COLO829 (cell line): ENCODE measurements at regions not wholly inside any gene's neighbourhood (a gene's known extent, or its start where the extent isn't known, plus 50 kb on each side); places are given as distances from the start of the nearest gene placed in this dataset.

ENCODE experiments used
- DNase-seq: peaks from one replicate; pipeline ENCODE4 v3.0.0; 2012; ENCODE audit warnings: low spot score

DNA sequence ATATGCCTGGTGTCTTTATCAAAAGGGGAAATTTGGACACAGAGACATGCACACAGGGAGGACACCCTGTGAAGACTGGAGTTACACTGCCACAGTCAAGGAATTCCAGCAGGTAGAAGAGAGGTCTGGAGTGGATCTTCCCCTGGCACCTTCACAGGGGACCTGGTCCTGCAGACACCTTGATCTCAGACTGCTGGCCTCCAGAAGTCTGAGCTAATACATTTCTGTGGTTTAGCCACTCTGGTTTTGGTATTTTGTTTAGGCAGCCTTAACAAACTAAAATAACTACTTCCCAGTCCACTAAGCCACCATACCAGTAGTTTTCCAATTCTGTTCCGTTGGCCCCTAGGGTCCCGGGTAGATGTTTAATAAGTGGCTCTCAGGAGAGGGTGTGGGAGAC lies 164.7 kb downstream of the SETD4 start:
- no peak for DNase-seq

DNA sequence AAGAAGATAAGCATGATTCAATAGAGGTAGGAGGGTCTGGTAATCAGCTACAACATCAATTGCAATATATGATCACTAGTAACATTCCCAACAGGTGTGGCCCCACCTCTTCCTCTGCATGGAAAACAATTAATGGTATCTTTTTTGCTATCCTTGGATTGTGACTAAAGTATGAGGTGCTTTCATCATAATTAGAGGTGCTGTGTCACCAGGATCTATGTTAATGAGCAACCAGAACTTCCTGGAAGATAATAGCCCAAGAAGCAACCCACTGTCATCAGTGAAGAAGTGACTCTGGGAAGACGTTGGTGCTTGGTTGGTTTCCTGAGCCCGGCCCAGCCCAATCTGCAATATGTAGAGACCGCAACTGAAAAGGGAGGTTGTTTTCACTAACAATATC lies 167.2 kb downstream of the SETD4 start:
- no peak for DNase-seq

DNA sequence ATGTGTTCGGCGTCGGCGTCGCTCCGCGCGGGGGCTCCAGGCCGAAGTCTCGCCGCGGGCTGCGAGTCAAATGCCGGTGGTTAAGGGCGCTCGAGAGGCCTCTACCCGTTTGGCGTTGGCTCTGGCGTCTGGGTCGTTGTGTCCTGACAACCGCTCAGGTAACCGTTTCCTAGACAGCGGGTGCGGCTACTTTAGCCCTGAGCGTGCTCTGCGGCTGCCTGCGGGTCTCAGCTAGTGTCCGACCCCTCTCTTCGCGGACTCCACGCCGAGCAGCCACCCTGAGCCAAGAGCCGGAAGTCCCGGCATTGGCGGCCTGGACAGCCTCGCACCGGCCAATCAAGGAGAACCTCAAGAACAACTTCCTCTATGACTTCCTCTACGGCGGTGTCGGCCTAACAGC lies 173.4 kb downstream of the SETD4 start:
- no peak for DNase-seq

DNA sequence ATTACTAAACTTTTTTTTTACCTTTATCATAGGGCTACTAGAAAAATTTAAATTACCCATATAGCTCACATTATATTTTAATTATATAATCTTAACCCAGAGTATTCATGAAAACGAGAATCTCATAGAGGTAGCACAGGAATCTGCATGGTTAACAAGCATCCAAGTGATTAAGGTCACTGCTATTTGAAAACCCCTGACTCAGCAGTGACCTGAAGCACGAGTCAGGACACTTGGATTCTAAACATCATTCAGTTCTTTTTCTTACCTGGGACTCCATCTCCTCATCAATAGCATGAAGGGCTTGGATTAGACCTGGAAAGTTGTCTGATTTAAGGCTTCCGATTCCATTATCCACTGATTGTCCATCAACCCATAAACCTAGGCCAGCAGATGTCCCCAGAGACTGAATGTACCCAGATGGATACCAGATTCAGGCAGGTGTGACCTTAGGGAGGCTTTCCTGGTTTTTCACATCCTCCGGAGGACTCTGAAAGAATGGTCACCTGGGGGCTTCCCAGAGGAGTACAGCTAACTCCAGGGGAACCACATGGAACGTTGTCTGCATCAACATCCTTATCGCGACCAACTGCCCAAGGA lies 174.3 kb downstream of the SETD4 start:
- DNase-seq = no peak

DNA sequence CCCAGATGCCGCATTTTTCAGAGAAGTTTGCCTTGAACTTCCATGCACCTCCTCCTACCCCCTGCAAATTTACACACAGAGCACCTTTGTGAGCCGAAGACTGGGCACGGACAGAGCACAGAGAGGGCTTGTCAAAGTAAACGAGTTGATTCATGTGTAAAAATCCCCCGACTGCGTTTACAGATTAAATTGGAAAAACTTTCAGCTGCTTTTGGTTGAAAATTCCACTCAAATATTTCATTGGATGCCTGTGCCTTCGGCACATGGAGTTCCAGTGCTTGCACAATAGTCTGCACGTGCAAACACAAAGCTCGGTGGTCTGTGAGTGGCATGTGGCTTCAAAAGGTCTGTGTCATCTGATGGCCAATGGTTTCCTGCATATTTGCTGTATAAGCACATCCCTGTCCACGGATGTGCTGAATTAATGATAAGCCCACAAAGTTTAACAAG lies 177.5 kb downstream of the SETD4 start:
- peak; percentile 53 for DNase-seq

DNA sequence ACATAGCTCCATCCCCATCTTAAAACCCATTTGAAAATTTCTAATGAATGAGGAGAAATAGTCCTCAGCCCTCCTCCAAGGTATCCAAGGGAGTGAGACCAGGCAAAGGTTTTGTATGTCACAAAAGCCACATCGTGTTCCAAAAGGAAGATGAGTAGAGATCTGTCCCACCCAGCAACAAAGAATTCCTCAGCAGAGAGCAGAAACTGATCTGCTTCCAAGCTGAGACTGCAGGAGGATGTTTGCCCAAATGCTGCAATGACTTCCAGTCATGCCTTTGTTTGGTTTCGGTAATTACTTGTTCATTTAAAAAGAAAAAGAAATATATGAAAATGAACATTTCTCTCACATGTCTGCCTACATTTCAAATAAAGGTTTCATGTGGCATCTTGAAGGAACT lies 186.9 kb downstream of the SETD4 start:
- DNase-seq = no peak

DNA sequence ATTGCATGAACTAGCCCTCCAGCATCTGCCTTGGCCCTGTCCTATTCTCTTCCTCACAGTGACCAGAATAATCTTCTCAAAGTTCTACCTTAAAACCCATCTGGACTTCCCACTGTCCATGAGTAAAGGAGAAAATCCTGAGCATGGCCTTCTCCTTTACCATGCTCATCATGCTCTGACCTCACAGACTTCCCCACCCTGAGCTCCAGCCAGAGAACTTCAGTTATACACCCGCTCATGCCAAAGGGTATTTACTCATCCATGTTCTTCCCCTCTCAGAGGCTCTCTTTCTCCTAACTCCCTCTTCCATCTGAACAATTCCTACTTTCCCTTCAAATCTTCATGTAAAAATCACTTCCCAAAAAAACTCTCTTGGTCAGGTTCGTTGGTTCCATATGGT lies 188.4 kb downstream of the SETD4 start:
- no peak for DNase-seq

DNA sequence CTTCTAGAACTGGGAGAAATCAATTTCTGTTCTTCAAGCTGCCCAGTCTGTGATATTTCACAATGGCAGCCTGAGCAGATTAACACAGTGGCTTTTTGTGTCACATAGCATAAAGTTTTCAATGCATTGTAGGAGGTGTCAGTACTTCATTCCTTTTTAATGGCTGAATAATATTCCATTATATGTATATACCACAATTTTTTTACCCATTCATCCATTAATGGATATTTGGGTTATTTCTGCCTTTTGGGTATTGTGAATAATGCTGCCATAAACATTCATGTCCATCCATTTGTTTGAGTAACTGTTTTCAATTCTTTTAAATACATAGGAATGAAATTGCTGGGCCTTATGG lies 191.5 kb downstream of the SETD4 start:
- no peak for DNase-seq

DNA sequence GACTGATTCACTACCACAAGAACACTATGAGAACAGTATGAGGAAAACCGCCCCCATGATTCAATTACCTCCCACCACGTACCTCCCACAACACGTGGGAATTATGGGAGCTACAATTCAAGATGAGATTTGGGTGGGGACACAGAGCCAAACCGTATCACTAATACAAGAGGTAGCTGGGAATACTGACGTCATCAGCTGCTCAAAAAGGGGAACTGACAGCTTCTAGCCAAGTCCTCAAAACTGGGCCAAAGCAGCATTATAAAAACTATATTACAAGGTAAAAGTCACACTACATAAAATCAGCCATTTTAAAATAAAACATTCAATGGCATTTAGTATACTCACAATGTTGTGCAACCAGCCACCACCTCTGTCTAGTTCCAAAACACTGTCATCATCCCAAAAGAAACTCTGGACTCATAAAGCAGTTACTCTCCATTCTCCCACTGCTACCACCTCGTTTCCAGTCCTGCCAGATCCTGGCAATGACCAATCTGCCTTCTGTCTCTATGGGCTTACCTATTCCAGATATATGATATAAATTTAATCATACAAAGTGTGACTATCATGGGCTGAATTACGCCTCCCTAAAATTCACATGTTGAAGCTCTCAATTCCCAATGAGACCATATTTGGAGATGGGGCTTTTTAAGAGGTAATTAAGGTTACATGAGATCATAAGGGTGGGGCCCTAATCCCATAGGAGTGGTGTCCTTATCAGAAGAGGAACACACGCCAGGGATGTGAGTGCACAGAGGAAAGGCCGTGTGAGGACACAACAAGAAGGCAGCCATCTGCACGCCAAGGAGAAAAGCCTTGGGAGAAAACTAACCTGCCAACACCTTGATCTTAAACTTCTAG lies 192.1 kb downstream of the SETD4 start:
- no peak for DNase-seq

DNA sequence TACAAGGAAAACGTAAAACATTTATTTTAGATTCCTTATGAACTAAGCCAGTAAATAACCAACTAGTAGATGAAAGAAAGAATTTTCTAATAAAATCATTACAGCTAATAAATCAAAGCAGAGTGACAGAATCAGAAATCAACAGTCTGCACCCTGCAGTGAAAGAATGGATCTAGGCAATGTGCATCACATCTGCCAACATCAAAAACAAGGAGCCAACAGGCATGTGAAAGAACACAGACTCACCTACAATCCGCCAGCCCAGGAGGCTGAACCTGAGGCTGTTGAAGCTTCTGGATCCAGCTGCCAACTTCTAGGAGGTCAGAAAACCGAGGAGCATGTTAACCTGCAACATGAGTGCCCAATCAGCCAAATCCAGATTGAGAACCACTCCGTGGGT lies 196.3 kb downstream of the SETD4 start:
- no peak for DNase-seq

DNA sequence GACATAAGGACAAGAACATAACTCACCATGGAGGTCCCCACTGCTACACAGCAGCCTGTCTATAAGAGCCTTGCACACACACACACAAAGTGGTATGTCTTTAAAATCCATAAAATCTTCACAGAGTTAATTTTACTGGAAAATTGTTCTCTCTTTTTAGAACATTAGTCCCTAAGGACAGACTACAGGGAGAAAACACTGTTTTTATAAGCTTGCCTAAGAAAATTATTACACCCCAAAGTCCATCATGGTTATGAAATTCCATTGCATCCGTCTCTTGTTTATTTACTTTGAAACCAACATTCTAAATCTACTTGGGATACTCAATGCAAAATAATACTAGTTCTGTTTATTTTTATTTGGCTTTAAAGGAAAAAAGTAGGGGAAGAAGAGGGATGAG lies 197.4 kb downstream of the SETD4 start:
- no peak for DNase-seq

DNA sequence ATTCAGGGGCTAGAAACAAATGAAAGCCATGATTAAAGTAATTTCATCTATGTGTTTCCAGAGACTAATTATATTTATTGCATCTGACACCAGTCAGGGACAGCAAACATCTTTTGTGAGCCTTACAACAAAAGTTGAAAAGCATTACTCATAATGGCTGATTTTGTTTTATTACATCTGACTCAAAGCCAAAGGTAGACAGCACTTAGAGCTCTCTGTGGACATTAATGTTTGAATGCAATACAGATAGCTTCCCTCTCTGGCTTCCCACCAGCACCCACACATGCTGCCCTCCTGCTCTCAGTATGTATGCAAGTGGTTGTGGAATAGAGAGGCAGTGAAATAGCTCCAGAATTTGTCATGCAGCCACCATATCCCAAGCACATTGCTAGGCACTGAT lies 198.7 kb downstream of the SETD4 start:
- DNase-seq = no peak

DNA sequence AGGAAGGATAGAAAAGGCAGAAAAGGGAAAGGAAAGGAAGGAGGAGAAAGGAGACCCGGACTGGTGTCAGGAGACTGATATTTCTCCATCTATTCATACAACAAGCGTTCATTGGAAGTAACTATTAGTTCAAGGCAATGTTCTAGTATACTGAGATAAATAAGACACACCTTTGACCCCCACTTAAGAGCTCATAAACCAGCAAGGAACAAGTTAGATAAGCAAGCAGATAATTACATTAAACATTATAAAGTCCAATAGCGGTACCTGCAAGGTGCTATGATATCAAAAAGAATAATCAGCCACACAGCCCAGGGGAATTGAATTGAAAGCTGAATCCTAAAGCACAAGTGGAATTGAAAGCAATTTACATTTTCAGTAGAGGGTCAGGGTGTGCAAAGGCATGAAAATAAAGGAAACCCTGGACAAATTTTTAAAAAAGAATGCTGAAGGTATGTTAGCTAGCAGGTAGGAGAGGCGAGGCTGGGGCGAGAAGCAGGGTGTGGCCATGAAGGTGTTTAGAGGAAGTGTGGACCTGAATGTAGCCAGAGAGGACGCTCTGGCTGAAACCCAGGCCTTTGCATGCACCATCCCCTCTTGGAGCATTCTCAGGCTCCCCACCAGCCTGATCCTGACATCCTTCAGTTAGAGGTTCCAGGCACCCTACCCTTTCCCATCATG lies 200.0 kb downstream of the SETD4 start:
- no peak for DNase-seq

DNA sequence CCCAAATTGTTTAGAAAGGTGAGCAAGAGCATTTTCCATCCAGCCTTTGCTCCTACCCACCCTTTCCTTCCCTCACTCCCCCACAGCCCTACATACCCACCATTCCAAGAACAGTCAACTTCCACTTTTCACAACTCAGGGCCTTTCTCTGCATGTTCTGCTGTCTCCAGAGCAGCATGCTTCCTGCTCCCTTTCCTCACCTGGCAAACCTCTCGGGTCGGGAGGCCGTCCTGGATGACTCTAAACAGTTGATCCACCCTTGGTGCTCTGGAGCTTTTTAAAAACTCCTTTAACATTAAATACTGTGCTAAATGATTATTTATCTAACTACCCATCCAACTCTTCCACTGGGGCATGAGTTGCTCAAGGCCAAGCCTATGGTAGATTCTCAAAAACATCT lies 200.6 kb downstream of the SETD4 start:
- DNase-seq = no peak

DNA sequence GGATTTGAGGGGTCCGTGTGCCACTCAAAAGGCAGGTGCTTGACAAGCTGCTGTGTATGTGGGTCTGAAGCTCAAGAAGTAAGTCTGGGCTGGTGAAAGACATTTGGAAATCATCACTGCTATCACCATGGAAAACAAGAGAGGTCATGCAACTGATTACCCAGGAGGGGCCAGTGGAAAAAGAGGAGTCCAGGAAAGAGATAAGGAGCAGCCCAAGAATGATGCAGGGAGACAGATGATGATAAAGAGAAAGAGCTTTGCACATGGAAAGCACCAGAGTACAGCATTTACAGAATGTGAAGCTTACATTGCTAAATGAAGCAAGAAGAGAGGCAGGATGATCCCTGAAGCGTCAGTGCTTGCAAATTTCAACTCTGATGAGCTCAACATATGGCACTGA lies 203.2 kb downstream of the SETD4 start:
- DNase-seq = no peak

DNA sequence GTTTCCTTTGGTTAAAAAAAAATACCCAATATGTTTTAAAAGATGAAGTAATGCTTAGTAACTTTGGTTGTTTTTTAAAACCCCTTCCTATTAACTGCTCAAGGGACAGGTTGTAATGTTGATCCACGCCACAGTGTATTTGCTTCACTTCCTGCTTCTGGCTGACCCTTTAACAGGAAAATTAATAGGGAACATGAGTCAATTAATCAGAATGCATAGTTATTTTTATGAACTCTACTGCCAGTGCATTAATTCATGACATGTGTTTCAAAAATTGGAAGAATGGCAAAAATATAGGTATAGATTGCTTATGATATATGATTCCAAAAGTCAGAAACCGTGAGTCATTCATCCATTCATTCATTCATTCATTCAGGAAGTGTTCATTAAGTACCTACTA lies 204.8 kb downstream of the SETD4 start:
- DNase-seq = no peak

DNA sequence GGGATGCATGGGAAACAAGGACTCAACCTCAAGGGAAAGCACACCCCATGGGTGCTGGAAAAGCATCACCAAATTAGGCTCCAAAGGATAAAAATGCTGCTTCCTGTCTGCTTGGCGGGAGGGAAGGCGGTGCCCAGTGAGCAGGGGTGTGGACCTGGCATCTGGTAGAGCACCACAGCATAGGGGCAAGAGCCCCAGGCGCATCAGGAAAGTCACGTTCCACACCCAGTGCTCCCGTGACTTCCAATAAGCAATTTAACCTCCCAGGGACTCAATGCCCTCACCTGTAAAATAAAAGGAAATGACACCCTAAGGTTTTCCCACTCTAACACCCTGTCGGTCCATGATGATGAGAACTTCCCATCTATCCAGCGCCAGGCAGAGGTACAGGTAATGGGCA lies 206.0 kb downstream of the SETD4 start:
- DNase-seq = no peak

DNA sequence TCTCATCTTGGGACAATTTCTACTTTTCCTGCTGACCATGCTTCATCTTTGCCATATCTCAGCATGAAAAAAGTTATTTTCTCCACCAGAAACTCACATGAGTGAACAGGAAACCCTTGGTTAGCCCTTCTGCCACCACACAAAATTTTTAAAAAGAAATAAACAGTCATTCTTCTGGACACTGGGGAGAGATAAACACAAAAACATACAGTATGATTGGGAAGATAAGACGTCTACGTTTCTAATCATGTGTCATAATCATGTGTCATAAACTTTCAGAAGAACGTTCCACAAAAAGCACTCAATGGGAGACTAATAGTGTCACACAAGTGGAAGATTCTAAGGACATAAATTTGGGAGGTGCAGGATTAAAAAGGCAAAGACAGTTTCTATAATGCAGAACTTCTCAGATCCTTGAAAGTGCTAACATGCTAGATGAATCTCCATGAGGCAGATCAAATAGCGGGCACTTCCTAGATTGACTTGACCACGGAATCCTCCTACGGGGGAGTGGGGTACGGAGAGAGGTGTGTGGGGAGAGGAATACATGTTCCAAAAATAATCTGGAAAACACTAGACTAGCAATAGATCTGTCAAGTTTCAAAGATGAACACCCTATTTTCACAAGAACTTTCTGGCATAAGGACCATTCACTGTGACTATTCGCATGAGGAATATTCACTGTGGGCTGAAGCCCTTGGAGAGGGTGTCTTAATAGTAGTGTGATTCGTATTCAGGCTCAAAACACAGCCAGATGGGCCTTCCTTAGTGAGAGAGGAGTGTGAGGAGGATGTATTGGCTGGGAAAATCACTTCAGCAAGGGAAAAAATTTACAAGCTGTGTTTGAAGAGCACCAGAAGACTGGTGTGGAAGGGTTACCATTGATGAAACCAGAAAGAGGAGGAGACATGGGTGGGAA lies 206.7 kb downstream of the SETD4 start:
- no peak for DNase-seq

DNA sequence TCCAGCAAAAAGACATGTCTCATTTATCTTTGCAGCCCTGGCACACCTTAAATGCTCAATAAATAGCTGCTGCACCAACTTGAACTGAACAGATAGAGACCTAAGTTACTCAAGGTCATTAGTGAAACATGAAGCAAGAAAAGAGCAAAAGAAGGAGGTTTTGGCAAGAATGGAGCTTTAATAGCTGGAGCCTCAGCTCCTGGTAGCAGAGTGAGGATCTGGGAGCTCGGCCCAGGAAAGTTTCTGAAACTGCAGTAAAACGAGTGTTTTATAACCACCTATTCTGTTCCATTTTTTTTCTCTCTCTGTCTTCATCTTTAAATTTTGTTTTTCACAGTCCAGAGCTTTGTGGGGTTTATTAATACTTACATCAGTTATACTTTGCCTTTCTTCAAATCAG lies 207.5 kb downstream of the SETD4 start:
- no peak for DNase-seq

DNA sequence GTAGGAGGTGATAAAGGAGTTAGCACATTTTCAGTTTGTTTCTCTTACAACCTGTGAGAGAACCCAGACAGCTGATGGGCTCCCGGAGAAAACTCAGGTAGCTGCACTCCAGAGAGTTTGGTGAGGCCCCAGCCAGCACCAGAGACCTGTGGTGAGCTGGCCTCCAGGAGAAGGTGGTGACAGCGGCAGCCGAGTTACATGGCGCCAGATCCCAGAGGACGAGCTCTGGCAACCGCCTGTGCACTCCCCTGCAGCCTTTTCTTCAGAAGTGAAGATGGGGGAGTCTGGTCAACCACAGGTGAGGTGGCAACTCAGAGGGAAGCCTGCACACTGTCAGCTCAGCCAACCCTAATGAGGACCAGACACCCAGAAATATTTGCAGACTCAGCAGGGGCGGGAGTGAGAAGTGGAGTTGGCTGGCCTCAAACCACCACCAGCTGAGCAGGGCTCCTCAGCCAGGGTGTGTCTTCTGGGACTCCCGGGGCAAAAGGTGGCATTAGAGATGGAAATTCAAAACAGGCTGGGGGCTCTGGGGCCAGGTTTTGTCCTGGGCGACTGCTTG lies 209.7 kb downstream of the SETD4 start:
- no peak for DNase-seq

DNA sequence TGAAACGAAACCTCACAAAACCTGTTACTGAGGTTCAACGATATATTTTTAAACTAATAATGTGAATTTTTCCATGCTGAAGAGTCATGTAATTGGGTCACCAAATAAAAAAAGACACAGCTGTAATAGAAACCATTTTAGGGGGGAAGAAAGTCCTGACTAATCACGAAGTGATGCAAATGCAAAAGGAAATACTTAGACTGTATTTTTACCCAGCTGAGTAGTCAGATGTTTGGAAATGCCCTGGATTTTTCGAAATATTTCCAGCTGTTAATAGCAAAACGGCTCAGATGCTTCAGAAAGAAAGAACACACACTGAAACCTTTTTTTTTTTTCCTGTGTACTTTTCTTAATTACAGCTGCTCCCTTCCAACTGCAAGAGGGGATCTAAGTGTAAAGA lies 210.3 kb downstream of the SETD4 start:
- DNase-seq = no peak

DNA sequence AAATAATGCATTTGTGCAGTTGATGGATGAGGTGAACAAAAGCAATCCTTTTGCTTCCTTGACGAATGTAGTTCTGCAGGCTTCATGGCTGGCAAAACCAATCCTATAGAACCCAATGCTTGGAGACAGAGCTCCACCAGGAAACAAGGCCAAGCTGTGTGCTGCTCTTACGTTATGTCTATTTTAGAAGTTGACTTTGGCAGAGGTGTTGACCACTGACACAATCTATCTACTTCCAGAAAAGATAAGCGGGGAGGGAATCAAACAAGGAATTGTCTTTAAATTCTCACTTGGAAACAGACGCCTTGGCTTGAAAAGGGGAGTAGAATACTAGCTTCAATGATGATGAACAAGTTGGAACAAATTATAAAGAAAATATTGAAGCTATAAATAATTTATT lies 211.2 kb downstream of the SETD4 start:
- DNase-seq = no peak
